HG03039 (cell line): ENCODE measurements at regions not wholly inside any gene's neighbourhood (a gene's known extent, or its start where the extent isn't known, plus 50 kb on each side); places are given as distances from the start of the nearest gene placed in this dataset.

Source experiments
- ATAC-seq: cut with Tn5 transposase; IDR thresholded peaks from one replicate; pipeline ENCODE4 v1.9.1; 2021; ENCODE audit warnings: mild to moderate bottlenecking, moderate library complexity; ENCODE audit not compliant: unreplicated experiment

- ATAC-seq = no peak
These were observed 54.1 kb upstream of the DMRTA1 start for GRCh38 chr9:22392523-22392922.

- no peak for ATAC-seq
These were observed 50.9 kb upstream of the DMRTA1 start for GRCh38 chr9:22395687-22396141.
